MM.1S (cell line): ENCODE measurements at regions not wholly inside any gene's neighbourhood (a gene's known extent, or its start where the extent isn't known, plus 50 kb on each side); places are given as distances from the start of the nearest gene placed in this dataset.

ENCODE experiments used
- DNase-seq: peaks from one replicate; pipeline ENCODE4 v3.0.0-alpha.2; 2015
- H2AFZ ChIP-seq: fragments of 300-600 bp; sonication (generic); 2 replicates; pipeline ENCODE4 v1.6.0; 2016; ENCODE audit warnings: antibody characterized with exemption, low read length
- H3F3A ChIP-seq: fragments of 300-600 bp; sonication (generic); 2 replicates; pipeline ENCODE4 v1.6.1; 2016; ENCODE audit warnings: mild to moderate bottlenecking, antibody characterized with exemption, low read length, moderate library complexity, mixed read lengths; ENCODE audit not compliant: insufficient read depth
- H3K27ac ChIP-seq: fragments of 300-600 bp; sonication (generic); 2 replicates; pipeline ENCODE4 v1.5.1; 2016; ENCODE audit warnings: mild to moderate bottlenecking, low read length
- H3K27me3 ChIP-seq: fragments of 300-600 bp; sonication (generic); replicated peaks from 2 replicates; pipeline ENCODE4 v1.6.0; 2016; ENCODE audit warnings: low read length; ENCODE audit not compliant: insufficient read depth
- H3K36me3 ChIP-seq: fragments of 300-600 bp; sonication (generic); replicated peaks from 2 replicates; pipeline ENCODE4 v1.6.1; 2016; ENCODE audit warnings: mild to moderate bottlenecking, low read length, mixed read lengths; ENCODE audit not compliant: insufficient read depth
- H3K4me1 ChIP-seq: fragments of 300-600 bp; sonication (generic); 2 replicates; pipeline ENCODE4 v1.6.1; 2016; ENCODE audit warnings: low read length, mixed read lengths
- H3K4me2 ChIP-seq: fragments of 300-600 bp; sonication (generic); 2 replicates; pipeline ENCODE4 v1.6.0; 2016; ENCODE audit warnings: low read depth, low read length
- H3K4me3 ChIP-seq: fragments of 300-600 bp; sonication (generic); 2 replicates; pipeline ENCODE4 v1.5.1; 2016; ENCODE audit warnings: low read length, mixed read lengths
- H3K79me2 ChIP-seq: fragments of 300-600 bp; sonication (generic); 2 replicates; pipeline ENCODE4 v1.6.1; 2016; ENCODE audit warnings: mixed run types, low read length, mixed read lengths
- H3K9ac ChIP-seq: fragments of 300-600 bp; sonication (generic); 2 replicates; pipeline ENCODE4 v1.6.1; 2016; ENCODE audit warnings: low read length, mixed read lengths
- H3K9me2 ChIP-seq: fragments of 300-600 bp; sonication (generic); replicated peaks from 2 replicates; pipeline ENCODE4 v1.6.1; 2016; ENCODE audit warnings: mild to moderate bottlenecking, low read length, mixed read lengths; ENCODE audit not compliant: insufficient read depth
- H3K9me3 ChIP-seq: fragments of 300-600 bp; sonication (generic); replicated peaks from 2 replicates; pipeline ENCODE4 v1.6.1; 2016; ENCODE audit warnings: mild to moderate bottlenecking, low read length, mixed read lengths; ENCODE audit not compliant: insufficient read depth
- H4K20me1 ChIP-seq: fragments of 300-600 bp; sonication (generic); 2 replicates; pipeline ENCODE4 v1.6.1; 2016; ENCODE audit warnings: mild to moderate bottlenecking, low read length, moderate library complexity, mixed read lengths; ENCODE audit not compliant: insufficient read depth
- EZH2 ChIP-seq: fragments of 300-600 bp; sonication (generic); optimal IDR thresholded peaks from 2 replicates; pipeline ENCODE3; 2017; ENCODE audit warnings: low read depth, mild to moderate bottlenecking, antibody characterized with exemption, low read length, mixed read lengths
- EZH2phosphoT487 ChIP-seq: fragments of 300-600 bp; sonication (generic); IDR thresholded peaks from 2 replicates; pipeline ENCODE4 v1.6.1; 2018; ENCODE audit warnings: antibody characterized with exemption, low read length
- TF ChIP-seq, protein P1 (sequence below): fragments of 300-600 bp; sonication (generic); IDR thresholded peaks from 2 replicates; pipeline ENCODE4 v1.5.1; 2016; ENCODE audit warnings: antibody characterized with exemption, low read length, mixed read lengths

DNA sequence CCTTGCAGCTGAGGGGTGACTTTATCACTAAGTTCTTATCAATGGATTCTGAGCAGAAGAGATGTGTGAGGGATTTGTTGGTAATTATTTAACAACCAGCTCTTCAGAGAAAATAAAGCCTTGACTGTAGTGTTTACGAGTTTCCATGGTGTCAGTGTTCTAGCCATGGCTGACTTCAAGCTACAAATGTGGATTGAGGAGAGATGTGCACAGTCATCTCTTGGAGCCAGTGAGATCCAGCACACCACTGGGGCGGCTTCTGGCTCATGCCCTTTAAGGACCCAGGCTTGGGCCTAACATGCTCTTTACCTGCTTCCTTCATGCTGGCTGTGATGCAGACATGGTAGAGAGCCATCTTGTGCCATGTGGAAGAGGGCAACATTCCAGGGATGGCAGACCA is 145.6 kb upstream of the MRPS22 start:
- Histone ChIP-seq H3K9me2 (no peaks in the 10 kb centered on the region), H3K9me3 (no peaks in the 10 kb centered on the region), H3K27ac (peak overlapping the region; percentile 38; the same call in 1 of the 2 replicates), H3K27me3 (no peaks in the 10 kb centered on the region), H3K79me2 (no peaks in the 10 kb centered on the region), H2AFZ (0 out of 2 replicates have a peak overlapping the region, but pooled peaks have one; percentile 37), H4K20me1 (no peaks in the 10 kb centered on the region), H3F3A (peaks cover 16% of the 10 kb centered on the region), H3K9ac (no peak overlapping the region), H3K4me1 (peaks cover 52% of the 10 kb centered on the region), H3K36me3 (no peaks in the 10 kb centered on the region), H3K4me3 (no peak overlapping the region), H3K4me2 (no peak overlapping the region)
- DNase-seq = peak; percentile 11
- TF ChIP-seq EZH2phosphoT487 = no peak
- no peak for TF ChIP-seq EZH2
- TF ChIP-seq, protein P1, sequence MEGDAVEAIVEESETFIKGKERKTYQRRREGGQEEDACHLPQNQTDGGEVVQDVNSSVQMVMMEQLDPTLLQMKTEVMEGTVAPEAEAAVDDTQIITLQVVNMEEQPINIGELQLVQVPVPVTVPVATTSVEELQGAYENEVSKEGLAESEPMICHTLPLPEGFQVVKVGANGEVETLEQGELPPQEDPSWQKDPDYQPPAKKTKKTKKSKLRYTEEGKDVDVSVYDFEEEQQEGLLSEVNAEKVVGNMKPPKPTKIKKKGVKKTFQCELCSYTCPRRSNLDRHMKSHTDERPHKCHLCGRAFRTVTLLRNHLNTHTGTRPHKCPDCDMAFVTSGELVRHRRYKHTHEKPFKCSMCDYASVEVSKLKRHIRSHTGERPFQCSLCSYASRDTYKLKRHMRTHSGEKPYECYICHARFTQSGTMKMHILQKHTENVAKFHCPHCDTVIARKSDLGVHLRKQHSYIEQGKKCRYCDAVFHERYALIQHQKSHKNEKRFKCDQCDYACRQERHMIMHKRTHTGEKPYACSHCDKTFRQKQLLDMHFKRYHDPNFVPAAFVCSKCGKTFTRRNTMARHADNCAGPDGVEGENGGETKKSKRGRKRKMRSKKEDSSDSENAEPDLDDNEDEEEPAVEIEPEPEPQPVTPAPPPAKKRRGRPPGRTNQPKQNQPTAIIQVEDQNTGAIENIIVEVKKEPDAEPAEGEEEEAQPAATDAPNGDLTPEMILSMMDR = no peak

DNA sequence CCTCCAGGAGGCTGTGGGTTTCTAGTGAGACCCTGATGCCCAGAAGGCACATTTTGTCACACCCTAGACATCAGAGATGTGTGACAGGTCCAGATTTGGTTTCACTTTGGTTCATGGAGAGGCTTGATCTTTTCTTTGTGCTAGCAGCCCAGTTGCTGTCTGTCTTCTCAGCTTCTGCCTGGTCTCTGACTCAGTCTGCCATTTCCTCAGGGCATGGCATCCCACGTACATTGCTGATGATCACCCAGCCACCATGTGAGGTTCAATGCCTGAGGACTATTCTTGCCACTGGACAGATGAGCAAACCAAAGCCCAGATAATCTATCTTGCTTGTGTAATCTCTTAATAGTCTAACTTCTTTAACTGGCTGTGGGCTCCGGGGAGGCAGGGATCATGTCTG is 144.9 kb upstream of the MRPS22 start:
- peaks cover 16% of the 10 kb centered on the region for H3F3A ChIP-seq
- peak; percentile 55 for DNase-seq
- H3K9me3 ChIP-seq = no peaks in the 10 kb centered on the region
- H3K9me2 ChIP-seq = no peaks in the 10 kb centered on the region
- no peaks in the 10 kb centered on the region for H3K36me3 ChIP-seq
- no peak overlapping the region for H3K4me3 ChIP-seq
- H3K4me2 ChIP-seq = peak overlapping the region; percentile 48
- H4K20me1 ChIP-seq = no peaks in the 10 kb centered on the region
- H3K27me3 ChIP-seq = no peaks in the 10 kb centered on the region
- peak overlapping the region; percentile 38; the same call in 1 of the 2 replicates for H3K27ac ChIP-seq
- H3K79me2 ChIP-seq = no peaks in the 10 kb centered on the region
- peaks cover 52% of the 10 kb centered on the region for H3K4me1 ChIP-seq
- peak overlapping the region; percentile 37 for H2AFZ ChIP-seq
- H3K9ac ChIP-seq = no peak overlapping the region
- TF ChIP-seq EZH2 (no peak), EZH2phosphoT487 (no peak)
- TF ChIP-seq, protein P1 = no peak

DNA sequence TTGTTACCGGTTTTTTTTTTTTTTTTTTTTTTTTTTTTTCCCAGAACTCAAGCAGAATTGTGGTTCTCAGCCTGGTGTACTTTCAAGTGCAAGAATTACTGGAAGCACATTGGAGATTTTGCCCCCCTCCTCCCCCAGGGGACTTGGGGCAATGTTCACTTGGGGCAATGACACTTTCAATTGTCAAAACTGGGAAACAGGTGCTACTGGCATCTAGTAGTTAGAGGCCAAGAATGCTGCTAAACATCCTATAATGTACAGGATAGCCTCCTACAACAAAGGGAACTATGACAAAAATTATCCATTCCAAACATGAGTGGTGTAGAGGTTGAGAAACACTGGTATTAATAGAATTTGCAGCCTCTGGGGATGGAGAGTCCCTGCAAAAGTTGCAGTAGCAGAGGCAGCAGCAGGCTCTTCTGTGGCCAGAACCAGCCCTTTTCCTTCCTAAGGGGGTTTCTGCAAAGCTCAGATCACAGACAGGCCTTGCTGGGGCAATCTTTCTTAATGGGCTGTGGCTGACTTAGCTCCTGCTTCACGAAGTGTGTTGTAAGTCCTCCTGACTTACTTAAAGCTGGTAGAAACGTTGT is 144.3 kb upstream of the MRPS22 start:
- Histone ChIP-seq H3K4me2 (peak overlapping the region; percentile 48; the same call in 1 of the 2 replicates), H3K27ac (no peak overlapping the region; the same call in 1 of the 2 replicates), H3K9me2 (no peaks in the 10 kb centered on the region), H3K27me3 (no peaks in the 10 kb centered on the region), H3K9ac (no peak overlapping the region), H3K36me3 (no peaks in the 10 kb centered on the region), H3K4me3 (no peak overlapping the region), H2AFZ (no peak overlapping the region), H3F3A (peaks cover 16% of the 10 kb centered on the region), H3K79me2 (no peaks in the 10 kb centered on the region), H3K4me1 (peaks cover 52% of the 10 kb centered on the region), H4K20me1 (no peaks in the 10 kb centered on the region), H3K9me3 (no peaks in the 10 kb centered on the region)
- peak; percentile 13 for DNase-seq
- TF ChIP-seq, protein P1 = no peak
- TF ChIP-seq EZH2phosphoT487 (no peak), EZH2 (no peak)
